Nephron (organoid): ENCODE measurements at regions not wholly inside any gene's neighbourhood (a gene's known extent, or its start where the extent isn't known, plus 50 kb on each side); places are given as distances from the start of the nearest gene placed in this dataset.

Experiments
- H3K27ac Mint-ChIP-seq, 3 experiments: 2 replicates each; pipeline ENCODE4 v1.8.0; 2020; ENCODE audit warnings: mixed read lengths in 3 of 3, mild to moderate bottlenecking in 2 of 3, moderate library complexity in 1 of 3
- H3K27me3 Mint-ChIP-seq: 2 replicates; pipeline ENCODE4 v1.8.0; 2021; ENCODE audit warnings: low read depth, mild to moderate bottlenecking, moderate library complexity, mixed read lengths
- H3K36me3 Mint-ChIP-seq: 2 replicates; pipeline ENCODE4 v1.8.0; 2020; ENCODE audit warnings: low read depth, mixed read lengths
- H3K4me1 Mint-ChIP-seq: 2 replicates; pipeline ENCODE4 v1.8.0; 2020; ENCODE audit warnings: mixed read lengths
- H3K4me3 Mint-ChIP-seq, 3 experiments: 2 replicates each; pipeline ENCODE4 v1.8.0; 2020; ENCODE audit warnings: mild to moderate bottlenecking in 3 of 3, mixed read lengths in 3 of 3, moderate library complexity in 2 of 3
- H3K9me3 Mint-ChIP-seq: 2 replicates; pipeline ENCODE4 v1.8.0; 2020; ENCODE audit warnings: mixed read lengths
- CTCF ChIP-seq, 3 experiments: fragments of 200-600 bp; sonication (generic); IDR thresholded peaks; one replicate each; pipeline ENCODE4 v1.5.0; 2021; ENCODE audit warnings: antibody characterized with exemption in 3 of 3; ENCODE audit not compliant: unreplicated experiment in 3 of 3

DNA sequence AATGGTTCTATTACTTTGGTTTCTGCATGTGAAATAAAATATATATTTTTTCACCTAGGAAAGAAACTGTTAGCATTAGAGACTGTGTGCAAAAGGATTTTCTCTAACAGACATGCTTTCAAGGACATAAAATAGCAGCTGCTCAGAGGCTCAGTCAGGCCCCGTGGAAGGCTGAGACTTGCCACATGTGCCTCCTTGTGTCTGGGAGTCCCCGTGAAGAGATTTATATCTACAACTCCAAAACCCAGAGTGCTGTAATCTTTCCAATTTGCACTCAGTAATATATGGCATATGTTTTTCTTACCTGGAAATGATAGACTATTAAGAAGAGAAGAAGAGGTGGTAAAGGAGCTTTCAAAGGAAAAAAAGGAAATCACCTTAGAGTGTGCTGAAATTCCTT lies 371.6 kb upstream of the OBI1 start:
- Mint-ChIP-seq H3K4me1 (no peaks in the 10 kb centered on the region), H3K36me3 (no peaks in the 10 kb centered on the region), H3K9me3 (no peaks in the 10 kb centered on the region), H3K4me3 (no peak overlapping the region), H3K27ac (no peak overlapping the region), H3K27me3 (peaks cover 3% of the 10 kb centered on the region)
- TF ChIP-seq CTCF (IDR thresholded peaks at IDR 0.05; ENCODE audit: unreplicated experiment in 3 of 3), result no peak

- no peaks in the 10 kb centered on the region for H3K4me1 Mint-ChIP-seq
- no peak overlapping the region for H3K4me3 Mint-ChIP-seq
- no peak for TF ChIP-seq CTCF (IDR thresholded peaks at IDR 0.05; ENCODE audit: unreplicated experiment in 3 of 3)
- H3K9me3 Mint-ChIP-seq, result peaks cover 36% of the 10 kb centered on the region
- no peaks in the 10 kb centered on the region for H3K36me3 Mint-ChIP-seq
- no peaks in the 10 kb centered on the region for H3K27me3 Mint-ChIP-seq
- H3K27ac Mint-ChIP-seq, result no peak overlapping the region
Measured at GRCh38 chr13:79018166-79018565, 359.2 kb upstream of the OBI1 start.

DNA sequence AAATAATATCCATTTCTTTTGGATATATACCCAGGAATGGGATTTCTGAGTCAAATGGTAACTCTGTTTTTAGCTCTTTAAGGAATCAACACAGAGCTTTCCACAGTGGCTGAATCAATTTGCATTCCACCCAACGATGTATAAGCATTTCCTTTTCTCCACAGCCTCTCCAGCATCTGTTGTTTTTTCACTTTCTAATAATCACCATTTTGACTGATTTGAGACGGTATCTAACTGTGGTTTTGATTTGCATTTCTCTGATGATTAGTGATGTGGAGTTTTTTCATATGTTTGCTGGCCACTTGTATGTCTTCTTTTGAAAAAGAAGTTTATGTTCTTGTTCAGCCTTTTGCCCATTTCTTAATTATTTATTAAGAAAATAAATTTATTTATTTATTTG lies 352.2 kb upstream of the OBI1 start:
- TF ChIP-seq CTCF (IDR thresholded peaks at IDR 0.05; ENCODE audit: unreplicated experiment in 3 of 3), result no peak
- H3K36me3 Mint-ChIP-seq, result no peaks in the 10 kb centered on the region
- no peaks in the 10 kb centered on the region for H3K4me1 Mint-ChIP-seq
- H3K4me3 Mint-ChIP-seq, result no peak overlapping the region
- H3K27ac Mint-ChIP-seq, result no peak overlapping the region
- no peaks in the 10 kb centered on the region for H3K27me3 Mint-ChIP-seq
- peaks cover 21% of the 10 kb centered on the region for H3K9me3 Mint-ChIP-seq

DNA sequence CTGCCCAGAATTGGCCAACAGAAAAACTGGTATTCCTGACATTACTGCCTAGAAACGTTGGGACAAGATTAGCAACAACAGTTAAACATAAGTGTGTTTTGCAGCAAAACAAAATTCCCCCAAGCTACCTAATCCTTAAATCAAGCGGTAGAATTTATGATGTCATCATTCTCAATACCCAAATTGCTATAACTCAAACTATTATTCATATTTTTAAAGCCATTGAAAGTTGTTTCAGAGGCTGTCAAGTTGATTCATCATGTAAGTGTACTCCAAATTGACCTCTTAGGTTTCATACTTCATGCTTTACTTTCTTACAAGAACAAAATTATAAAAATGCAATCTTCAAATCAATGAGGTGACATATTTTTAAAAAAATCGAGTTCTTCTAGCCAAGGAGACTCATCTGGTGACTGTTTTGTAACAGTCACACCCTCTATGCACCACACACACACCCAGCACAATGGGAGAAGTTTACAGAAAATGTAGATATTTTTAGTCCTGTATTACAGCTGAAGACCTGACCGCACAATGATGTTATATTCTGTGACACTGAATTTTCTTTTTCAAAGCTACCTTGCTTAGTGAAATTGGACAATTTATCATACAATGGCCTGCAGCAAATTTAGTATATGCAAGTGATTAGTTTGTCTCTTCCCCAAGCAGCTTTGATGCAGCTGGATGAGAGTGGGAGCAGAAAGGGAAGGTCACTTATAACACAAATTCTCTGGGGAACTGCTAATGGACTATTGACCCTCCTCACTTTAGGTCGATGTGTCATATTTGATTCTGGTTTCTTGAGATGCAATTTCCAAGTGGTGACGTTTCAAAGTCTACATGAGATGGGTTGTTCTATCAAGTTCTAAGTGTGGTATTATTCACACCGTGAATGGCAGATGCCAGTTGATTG lies 345.3 kb upstream of the OBI1 start:
- Mint-ChIP-seq H3K27ac (no peak overlapping the region), H3K27me3 (no peaks in the 10 kb centered on the region), H3K4me3 (no peak overlapping the region), H3K9me3 (no peaks in the 10 kb centered on the region), H3K4me1 (no peaks in the 10 kb centered on the region), H3K36me3 (no peaks in the 10 kb centered on the region)
- TF ChIP-seq CTCF (IDR thresholded peaks at IDR 0.05; ENCODE audit: unreplicated experiment in 3 of 3), result no peak

DNA sequence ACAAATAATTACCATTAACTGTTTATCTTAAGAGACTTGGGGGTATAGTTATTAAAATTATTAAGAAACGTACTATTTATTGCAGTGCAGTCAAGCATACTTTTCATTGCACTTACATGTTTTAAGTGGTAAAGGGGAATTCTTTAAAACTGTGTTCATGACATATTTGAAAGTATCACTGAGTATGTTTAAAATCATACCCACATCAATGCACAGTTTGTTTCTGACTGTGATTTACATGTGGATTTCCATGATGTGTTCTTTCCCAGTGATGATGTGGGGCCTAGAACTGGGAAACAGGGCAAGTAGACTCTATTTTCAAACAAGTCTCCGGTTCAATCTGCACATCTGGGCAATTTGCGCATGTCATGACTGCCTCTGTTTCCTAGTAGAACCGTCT lies 340.5 kb upstream of the OBI1 start:
- no peaks in the 10 kb centered on the region for H3K27me3 Mint-ChIP-seq
- no peaks in the 10 kb centered on the region for H3K4me1 Mint-ChIP-seq
- no peak overlapping the region for H3K27ac Mint-ChIP-seq
- TF ChIP-seq CTCF (IDR thresholded peaks at IDR 0.05; ENCODE audit: unreplicated experiment in 3 of 3), result no peak
- H3K36me3 Mint-ChIP-seq, result no peaks in the 10 kb centered on the region
- H3K4me3 Mint-ChIP-seq, result no peak overlapping the region
- no peaks in the 10 kb centered on the region for H3K9me3 Mint-ChIP-seq
